Esophagus muscularis mucosa (tissue), 4 donors: ENCODE measurements at regions not wholly inside any gene's neighbourhood (a gene's known extent, or its start where the extent isn't known, plus 50 kb on each side); places are given as distances from the start of the nearest gene placed in this dataset.
"Not testable (repeated sequence)": the region's sequence is repeated elsewhere in the genome, so short reads cannot be mapped to it uniquely, and the experiment has no call there.

Experiments used
- DNase-seq: peaks from one replicate; pipeline ENCODE4 v3.0.0-alpha.2; 2017; ENCODE audit errors: extremely low spot score
- H3K27ac ChIP-seq, 4 donors: fragments of 200-600 bp; sonication (generic); replicated peaks in 1 of 4; 1 replicate in 3 of 4; 2 replicates in 1 of 4; pipeline ENCODE4 v1.5.1; 2016 to 2019; ENCODE audit warnings: mild to moderate bottlenecking in 1 of 4
- H3K27me3 ChIP-seq, 4 donors: fragments of 200-600 bp; sonication (generic); one replicate each; pipeline versions ENCODE4 v1.5.1 to v1.6.0; 2016 to 2019
- H3K36me3 ChIP-seq, 4 donors: fragments of 200-600 bp; sonication (generic); one replicate each; pipeline ENCODE4 v1.5.1; 2016 to 2019
- H3K4me1 ChIP-seq, 4 donors: fragments of 200-600 bp; sonication (generic); one replicate each; pipeline ENCODE4 v1.5.1; 2016 to 2019
- H3K4me3 ChIP-seq, 4 donors: fragments of 200-600 bp; sonication (generic); 1 replicate in 2 of 4; 2 replicates in 2 of 4; pipeline ENCODE4 v1.5.1; 2016 to 2019; ENCODE audit warnings: mild to moderate bottlenecking in 4 of 4, moderate library complexity in 1 of 4
- H3K9me3 ChIP-seq, 4 donors: fragments of 200-600 bp; sonication (generic); 1 replicate in 3 of 4; 2 replicates in 1 of 4; pipeline ENCODE4 v1.5.1; 2016 to 2019
- EP300 ChIP-seq: sonication (generic); formaldehyde crosslinking; IDR thresholded peaks from one replicate; pipeline ENCODE4 v1.6.1; 2017; ENCODE audit warnings: antibody characterized with exemption
- POLR2A ChIP-seq: fragments of 450-650 bp; IDR thresholded peaks from one replicate; pipeline ENCODE4 v1.6.1; 2017; ENCODE audit warnings: antibody characterized with exemption, moderate library complexity, mild to moderate bottlenecking, low read depth
- POLR2AphosphoS5 ChIP-seq, 2 donors: sonication (generic); formaldehyde crosslinking; IDR thresholded peaks; one replicate each; pipeline ENCODE4 v1.6.1; 2017; ENCODE audit warnings: antibody characterized with exemption in 2 of 2
- WGBS: methylation state at CpG from one replicate; pipeline ENCODE4 v1.1.5; 2018; 5-methylcytosine and 5-hydroxymethylcytosine counted together
- intact Hi-C: fragments of 100-400 bp; cut with DNase I; formaldehyde crosslinking; loops from one replicate; pipeline ENCODE4 v1.15.1; 2023
- TF ChIP-seq, protein P1 (sequence below), 3 experiments: fragments of 200-600 bp in 2 of 3; fragments of 450-650 bp in 1 of 3; sonication (generic) in 2 of 3; IDR thresholded peaks; one replicate each; pipeline ENCODE4 v1.5.1; 2017 to 2019; ENCODE audit warnings: antibody characterized with exemption in 3 of 3, mild to moderate bottlenecking in 2 of 3, moderate library complexity in 1 of 3

DNA sequence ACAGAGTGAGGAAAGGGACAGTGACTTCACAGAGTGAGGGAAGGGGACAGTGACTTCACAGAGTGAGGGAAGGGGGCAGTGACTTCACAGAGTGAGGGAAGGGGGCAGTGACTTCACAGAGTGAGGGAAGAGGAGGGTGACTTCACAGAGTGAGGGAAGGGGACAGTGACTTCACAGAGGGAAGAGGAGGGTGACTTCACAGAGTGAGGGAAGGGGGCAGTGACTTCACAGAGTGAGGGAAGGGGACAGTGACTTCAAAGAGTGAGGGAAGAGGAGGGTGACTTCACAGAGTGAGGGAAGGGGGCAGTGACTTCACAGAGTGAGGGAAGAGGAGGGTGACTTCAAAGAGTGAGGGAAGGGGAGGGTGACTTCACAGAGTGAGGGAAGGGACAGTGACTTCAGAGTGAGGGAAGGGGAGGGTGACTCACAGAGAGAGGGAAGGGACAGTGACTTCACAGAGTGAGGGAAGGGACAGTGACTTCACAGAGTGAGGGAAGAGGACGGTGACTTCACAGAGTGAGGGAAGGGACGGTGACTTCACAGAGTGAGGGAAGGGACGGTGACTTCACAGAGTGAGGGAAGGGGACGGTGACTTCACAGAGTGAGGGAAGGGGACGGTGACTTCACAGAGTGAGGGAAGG lies 142.0 kb upstream of the PITRM1 start:
- WGBS: 69% methylated on average over 4 of the region's 5 CpGs
- H3K4me1 ChIP-seq, H3K4me3 ChIP-seq: not testable (repeated sequence)

DNA sequence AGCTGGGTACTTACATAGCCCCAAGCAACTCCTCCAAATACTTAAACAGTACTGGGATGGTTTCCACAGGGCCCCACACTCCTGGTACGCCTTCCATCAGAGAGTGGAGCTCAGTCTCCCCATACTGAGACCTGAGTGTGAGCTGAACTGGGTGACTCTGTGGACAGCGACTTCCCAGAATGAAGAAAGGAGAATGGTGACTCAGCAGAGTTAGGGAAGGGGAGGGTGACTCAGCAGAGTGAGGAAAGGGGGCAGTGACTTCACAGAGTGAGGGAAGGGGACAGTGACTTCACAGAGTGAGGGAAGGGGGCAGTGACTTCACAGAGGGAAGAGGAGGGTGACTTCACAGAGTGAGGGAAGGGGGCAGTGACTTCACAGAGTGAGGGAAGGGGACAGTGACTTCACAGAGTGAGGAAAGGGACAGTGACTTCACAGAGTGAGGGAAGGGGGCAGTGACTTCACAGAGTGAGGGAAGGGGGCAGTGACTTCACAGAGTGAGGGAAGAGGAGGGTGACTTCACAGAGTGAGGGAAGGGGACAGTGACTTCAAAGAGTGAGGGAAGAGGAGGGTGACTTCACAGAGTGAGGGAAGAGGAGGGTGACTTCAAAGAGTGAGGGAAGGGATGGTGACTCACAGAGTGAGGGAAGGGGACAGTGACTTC lies 141.3 kb upstream of the PITRM1 start:
- 76% methylated on average over 2 of the region's 2 CpGs for WGBS
- H3K4me3 ChIP-seq, H3K4me1 ChIP-seq, intact Hi-C loops, H3K27ac ChIP-seq, H3K27me3 ChIP-seq, H3K36me3 ChIP-seq, H3K9me3 ChIP-seq, DNase-seq: not testable (repeated sequence)

More for the DNA sequence above, 142.0 kb upstream of the PITRM1 start:
- H3K27me3 ChIP-seq, intact Hi-C loops, H3K9me3 ChIP-seq, DNase-seq, H3K27ac ChIP-seq, H3K36me3 ChIP-seq: not testable (repeated sequence)

DNA sequence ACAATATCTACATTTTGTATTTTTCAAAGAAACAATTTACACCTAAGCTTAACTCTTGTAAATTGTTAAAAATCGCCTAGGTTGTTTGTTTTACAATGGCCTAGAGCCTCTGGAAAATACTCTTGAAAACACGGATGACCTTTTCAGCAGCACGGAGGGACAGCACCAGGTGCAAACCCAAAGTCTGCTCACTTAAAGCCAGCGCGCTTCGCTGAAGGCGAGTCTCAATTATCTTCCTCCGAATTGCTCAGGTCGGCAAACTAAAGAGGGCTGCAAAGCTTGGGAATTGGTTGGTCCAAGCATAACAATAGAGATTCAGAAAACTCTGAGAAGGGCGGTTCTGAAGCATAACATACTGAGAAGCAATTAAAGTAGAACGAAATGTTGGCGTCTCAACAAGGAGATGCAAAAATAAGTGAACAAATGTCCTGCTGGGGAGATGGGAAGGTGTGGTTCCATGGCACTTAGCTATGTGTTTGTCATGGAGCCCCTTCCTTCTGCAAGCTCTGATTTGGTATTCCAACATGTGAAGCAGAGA lies 139.9 kb upstream of the PITRM1 start:
- Histone ChIP-seq H3K27ac (no peak overlapping the region), H3K36me3 (no peaks in the 10 kb centered on the region), H3K4me1 (no peaks in the 10 kb centered on the region), H3K9me3 (peaks cover 0 to 2% (median 0%) of the 10 kb centered on the region in 4 donors), H3K4me3 (no peak overlapping the region), H3K27me3 (no peaks in the 10 kb centered on the region)
- 89% methylated on average over 12 of the region's 12 CpGs for WGBS
- DNase-seq: no peak
- TF ChIP-seq POLR2AphosphoS5 (IDR thresholded peaks at IDR 0.05) (no peak), POLR2A (no peak), EP300 (no peak)
- TF ChIP-seq, protein P1, sequence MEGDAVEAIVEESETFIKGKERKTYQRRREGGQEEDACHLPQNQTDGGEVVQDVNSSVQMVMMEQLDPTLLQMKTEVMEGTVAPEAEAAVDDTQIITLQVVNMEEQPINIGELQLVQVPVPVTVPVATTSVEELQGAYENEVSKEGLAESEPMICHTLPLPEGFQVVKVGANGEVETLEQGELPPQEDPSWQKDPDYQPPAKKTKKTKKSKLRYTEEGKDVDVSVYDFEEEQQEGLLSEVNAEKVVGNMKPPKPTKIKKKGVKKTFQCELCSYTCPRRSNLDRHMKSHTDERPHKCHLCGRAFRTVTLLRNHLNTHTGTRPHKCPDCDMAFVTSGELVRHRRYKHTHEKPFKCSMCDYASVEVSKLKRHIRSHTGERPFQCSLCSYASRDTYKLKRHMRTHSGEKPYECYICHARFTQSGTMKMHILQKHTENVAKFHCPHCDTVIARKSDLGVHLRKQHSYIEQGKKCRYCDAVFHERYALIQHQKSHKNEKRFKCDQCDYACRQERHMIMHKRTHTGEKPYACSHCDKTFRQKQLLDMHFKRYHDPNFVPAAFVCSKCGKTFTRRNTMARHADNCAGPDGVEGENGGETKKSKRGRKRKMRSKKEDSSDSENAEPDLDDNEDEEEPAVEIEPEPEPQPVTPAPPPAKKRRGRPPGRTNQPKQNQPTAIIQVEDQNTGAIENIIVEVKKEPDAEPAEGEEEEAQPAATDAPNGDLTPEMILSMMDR (IDR thresholded peaks at IDR 0.05): no peak
- intact Hi-C loops: no loop called here

DNA sequence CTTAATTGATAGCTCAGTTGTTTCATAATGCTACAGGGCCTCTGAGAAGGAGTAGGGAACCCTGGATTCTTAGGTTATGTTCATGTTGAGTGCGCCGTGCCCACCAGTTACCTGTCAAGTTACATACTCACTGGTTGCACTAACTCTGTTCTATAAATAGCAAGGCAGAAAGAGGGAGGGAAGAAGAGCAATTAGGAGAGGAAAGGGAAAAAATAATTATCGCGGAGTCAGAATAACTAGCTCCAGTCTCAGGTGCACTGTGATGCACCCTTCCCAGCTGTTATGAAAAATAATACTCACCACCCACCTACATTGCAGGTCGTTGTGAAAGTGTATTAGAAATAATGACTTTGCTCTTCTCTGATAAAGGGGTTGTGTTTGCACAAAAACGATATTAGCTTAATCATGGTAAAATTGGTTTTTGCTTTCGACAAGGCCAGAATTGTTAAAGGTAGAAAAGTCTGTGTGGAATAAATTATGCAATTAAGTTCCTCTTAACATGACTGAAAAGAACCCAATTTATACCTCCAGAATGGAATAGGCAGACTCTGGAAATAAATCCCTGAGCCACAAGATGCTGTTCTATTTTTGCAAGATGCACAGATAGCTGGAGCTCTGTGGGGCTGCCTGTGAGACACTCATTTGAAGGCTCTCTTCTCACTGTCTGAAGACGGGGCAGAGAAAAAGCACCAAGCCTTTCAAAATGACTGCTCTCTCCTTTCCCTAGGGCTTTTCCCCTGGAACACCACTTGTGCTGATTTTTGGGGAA lies 137.6 kb upstream of the PITRM1 start:
- Histone ChIP-seq H3K4me1 (no peaks in the 10 kb centered on the region), H3K9me3 (peaks cover 0 to 2% (median 0%) of the 10 kb centered on the region in 4 donors), H3K27ac (no peak overlapping the region), H3K27me3 (no peaks in the 10 kb centered on the region), H3K4me3 (no peak overlapping the region), H3K36me3 (no peaks in the 10 kb centered on the region)
- WGBS: 77% methylated on average over 8 of the region's 8 CpGs
- TF ChIP-seq, protein P1 (IDR thresholded peaks at IDR 0.05): no peak
- no peak for TF ChIP-seq POLR2AphosphoS5 (IDR thresholded peaks at IDR 0.05)
- TF ChIP-seq EP300: no peak
- no peak for TF ChIP-seq POLR2A
- intact Hi-C loops: no loop called here
- no peak for DNase-seq

DNA sequence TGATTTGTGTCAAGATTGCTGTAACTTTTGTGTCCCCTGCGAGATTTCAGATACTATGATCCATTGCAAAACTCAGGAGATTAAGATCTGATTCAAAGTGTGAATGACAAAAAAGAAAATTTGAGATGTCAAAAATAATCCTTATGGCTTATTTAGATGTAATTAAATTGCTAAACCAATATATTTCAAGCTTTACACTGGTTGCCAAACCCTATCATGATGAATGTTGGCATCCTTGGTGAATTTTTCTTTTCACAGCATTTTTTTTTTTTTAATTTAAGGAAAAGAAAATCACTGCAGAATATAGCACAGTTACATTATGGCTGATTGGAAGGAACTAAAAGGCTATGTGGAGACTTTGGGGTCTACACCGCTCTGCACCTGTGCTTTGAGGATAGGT lies 133.5 kb upstream of the PITRM1 start:
- no peak overlapping the region for H3K27ac ChIP-seq
- H3K27me3 ChIP-seq: no peaks in the 10 kb centered on the region
- intact Hi-C loops: no loop called here
- DNase-seq: no peak
- WGBS: 90% methylated on average over 2 of the region's 2 CpGs
- no peak overlapping the region for H3K4me3 ChIP-seq
- no peak for TF ChIP-seq EP300
- TF ChIP-seq, protein P1 (IDR thresholded peaks at IDR 0.05): no peak
- no peak for TF ChIP-seq POLR2AphosphoS5 (IDR thresholded peaks at IDR 0.05)
- TF ChIP-seq POLR2A: no peak
- peaks cover 0 to 2% (median 0%) of the 10 kb centered on the region in 4 donors for H3K9me3 ChIP-seq
- no peaks in the 10 kb centered on the region for H3K4me1 ChIP-seq
- H3K36me3 ChIP-seq: no peaks in the 10 kb centered on the region
